ENCODE measurements at regions not wholly inside any gene's neighbourhood (a gene's known extent, or its start where the extent isn't known, plus 50 kb on each side); places are given as distances from the start of the nearest gene placed in this dataset.

DNA sequence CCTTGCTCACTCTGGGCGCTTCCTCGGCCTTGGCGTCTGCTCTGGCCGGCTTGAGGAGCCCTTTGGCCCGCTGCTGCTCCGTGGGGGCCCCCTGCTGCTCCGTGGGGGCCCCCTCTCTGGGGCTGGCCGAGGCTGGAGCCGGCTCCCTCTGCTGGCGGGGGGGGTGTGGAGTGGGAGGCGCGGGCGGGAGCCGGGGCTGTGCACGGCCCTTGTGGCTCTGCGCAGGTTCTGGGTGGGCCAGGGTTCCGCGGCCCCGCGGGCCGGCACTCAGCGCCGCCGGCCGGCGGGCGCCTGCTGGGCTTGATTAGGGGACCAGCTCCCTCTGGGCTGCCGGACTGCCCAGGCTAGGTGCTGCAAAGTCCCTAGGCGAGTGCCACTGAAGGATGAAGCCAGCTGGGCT lies 436.2 kb downstream of the SLITRK6 start:
- TF ChIP-seq POLR2A (IDR thresholded peaks at IDR 0.05; ENCODE audit: low read length) (no peak), GATA1 (IDR thresholded peaks at IDR 0.05; ENCODE audit: low read depth, low read length) (no peak)

Data from erythroblast (primary cell).